ENCODE measurements at regions not wholly inside any gene's neighbourhood (a gene's known extent, or its start where the extent isn't known, plus 50 kb on each side); places are given as distances from the start of the nearest gene placed in this dataset.

GRCh38 chr6:163647624-163648023 lies 233.1 kb downstream of the QKI start:
- peaks cover 7% of the 10 kb centered on the region; the same call in 1 of the 2 replicates for H3K4me1 ChIP-seq (ENCODE audit: insufficient read depth, low read length)
- in situ Hi-C loops (cut with HindIII; ENCODE audit: extremely low pct_ligation_motif_present, low pct_unique_long_range_greater_than_20kb) (no loop called here), intact Hi-C loops (cut with micrococcal nuclease; ENCODE audit: unreplicated experiment) (no loop called here)
- H3K27ac ChIP-seq (ENCODE audit: extremely low read length, insufficient read depth, low read length) = no peak overlapping the region
- H3K27me3 ChIP-seq (ENCODE audit: control insufficient read depth in 1 of 2, insufficient read depth in 2 of 2, low read length in 2 of 2) = peaks cover 0 to 10% of the 10 kb centered on the region in 2 experiments; a peak in 2 of 5 replicates
- 70% methylated on average over 8 of the region's 8 CpGs for WGBS (ENCODE audit: low lambda C conversion rate)
- no peaks in the 10 kb centered on the region for H4K20me1 ChIP-seq (ENCODE audit: insufficient read depth, low read length)
- ChIA-PET CTCF (ENCODE audit: low intra/inter-chr PET ratio, low total read pairs) (no interaction called here), POLR2A (no interaction called here)
- no peaks in the 10 kb centered on the region for H3K9me3 ChIP-seq (ENCODE audit: low read length)
- no peak overlapping the region for H3K4me2 ChIP-seq (ENCODE audit: low read depth, low read length)
- no peaks in the 10 kb centered on the region for H3K36me3 ChIP-seq (replicated peaks in 1 of 2; ENCODE audit: control insufficient read depth in 1 of 2, insufficient read depth in 2 of 2, low read length in 2 of 2)
- no peak overlapping the region for H2AFZ ChIP-seq (ENCODE audit: low read length)
- H3K79me2 ChIP-seq (ENCODE audit: insufficient read depth, low read length) = no peaks in the 10 kb centered on the region
- H3K9ac ChIP-seq (ENCODE audit: insufficient read depth, low read depth, low read length) = no peak overlapping the region
- ATAC-seq (no peak), FAIRE-seq (no peak), DNase-seq (ENCODE audit: low spot score) (no peak)
- TF ChIP-seq ZNF124 (CRISPR knock-in tag; IDR thresholded peaks at IDR 0.05) = no peak
- TF ChIP-seq GTF3A (CRISPR knock-in tag; conservative IDR thresholded peaks at IDR 0.05) = no peak
- no TSS peak for BruUV-seq (replicated peaks)
- no peak overlapping the region for H3K4me3 ChIP-seq (replicated peaks in 1 of 3; ENCODE audit: insufficient read depth in 1 of 3, low read depth in 2 of 3, low read length in 3 of 3)

- H3K36me3 ChIP-seq (replicated peaks in 1 of 2; ENCODE audit: control insufficient read depth in 1 of 2, insufficient read depth in 2 of 2, low read length in 2 of 2) = no peaks in the 10 kb centered on the region
- FAIRE-seq (no peak), ATAC-seq (no peak), DNase-seq (ENCODE audit: low spot score) (no peak)
- no peak overlapping the region for H3K4me2 ChIP-seq (ENCODE audit: low read depth, low read length)
- POLR2A ChIA-PET = no interaction called here
- no peak overlapping the region for H3K4me3 ChIP-seq (replicated peaks in 1 of 3; ENCODE audit: insufficient read depth in 1 of 3, low read depth in 2 of 3, low read length in 3 of 3)
- WGBS (ENCODE audit: low lambda C conversion rate) = 56% methylated on average over 3 of the region's 3 CpGs
- no peaks in the 10 kb centered on the region for H3K4me1 ChIP-seq (ENCODE audit: insufficient read depth, low read length)
- H2AFZ ChIP-seq (ENCODE audit: low read length) = no peak overlapping the region
- in situ Hi-C loops (cut with HindIII; ENCODE audit: extremely low pct_ligation_motif_present, low pct_unique_long_range_greater_than_20kb) (no loop called here), intact Hi-C loops (cut with micrococcal nuclease; ENCODE audit: unreplicated experiment) (no loop called here)
- no peaks in the 10 kb centered on the region for H4K20me1 ChIP-seq (ENCODE audit: insufficient read depth, low read length)
- CTCF ChIA-PET (ENCODE audit: low intra/inter-chr PET ratio, low total read pairs) = no interaction called here
- no TSS peak for BruUV-seq (replicated peaks)
- H3K79me2 ChIP-seq (ENCODE audit: insufficient read depth, low read length) = no peaks in the 10 kb centered on the region
- H3K27me3 ChIP-seq (ENCODE audit: control insufficient read depth in 1 of 2, insufficient read depth in 2 of 2, low read length in 2 of 2) = peaks cover 0 to 11% of the 10 kb centered on the region in 2 experiments; a peak in 2 of 5 replicates
- H3K9ac ChIP-seq (ENCODE audit: insufficient read depth, low read depth, low read length) = no peak overlapping the region
- H3K27ac ChIP-seq (ENCODE audit: extremely low read length, insufficient read depth, low read length) = no peak overlapping the region
- no peaks in the 10 kb centered on the region for H3K9me3 ChIP-seq (ENCODE audit: low read length)
- TF ChIP-seq ZNF7 (CRISPR knock-in tag; IDR thresholded peaks at IDR 0.05) (no peak), GFI1 (CRISPR knock-in tag; IDR thresholded peaks at IDR 0.05; ENCODE audit: borderline replicate concordance) (no peak), NONO (IDR thresholded peaks at IDR 0.05) (no peak), NONO (CRISPR knock-in tag; conservative IDR thresholded peaks at IDR 0.05) (no peak), JDP2 (CRISPR knock-in tag; IDR thresholded peaks at IDR 0.05; ENCODE audit: borderline replicate concordance) (no peak), PHF20 (CRISPR knock-in tag; IDR thresholded peaks at IDR 0.05) (no peak), ZBTB37 (CRISPR knock-in tag; IDR thresholded peaks at IDR 0.05) (no peak), MAF1 (CRISPR knock-in tag; IDR thresholded peaks at IDR 0.05; ENCODE audit: borderline replicate concordance) (no peak), MEF2D (CRISPR knock-in tag; IDR thresholded peaks at IDR 0.05) (no peak), ATF5 (CRISPR knock-in tag; IDR thresholded peaks at IDR 0.05; ENCODE audit: low read depth) (no peak), RORA (CRISPR knock-in tag; IDR thresholded peaks at IDR 0.05) (no peak), ZNF577 (CRISPR knock-in tag; IDR thresholded peaks at IDR 0.05; ENCODE audit: borderline replicate concordance, low read depth) (no peak), ZNF790 (CRISPR knock-in tag; IDR thresholded peaks at IDR 0.05; ENCODE audit: borderline replicate concordance) (no peak), MIXL1 (CRISPR knock-in tag; IDR thresholded peaks at IDR 0.05) (no peak), NCOR1 (IDR thresholded peaks at IDR 0.05; ENCODE audit: borderline replicate concordance, low read length) (no peak), ZFX (CRISPR knock-in tag; IDR thresholded peaks at IDR 0.05; ENCODE audit: low read depth) (no peak)
These were observed 232.3 kb downstream of the QKI start for GRCh38 chr6:163646866-163647265.

Data from HepG2 (cell line).